NCI-H226 (cell line): ENCODE measurements at regions not wholly inside any gene's neighbourhood (a gene's known extent, or its start where the extent isn't known, plus 50 kb on each side); places are given as distances from the start of the nearest gene placed in this dataset.
"Not testable (repeated sequence)": the region's sequence is repeated elsewhere in the genome, so short reads cannot be mapped to it uniquely, and the experiment has no call there.

ENCODE experiments used
- DNase-seq: peaks from one replicate; pipeline ENCODE4 v3.0.0-alpha.2; 2015

DNA sequence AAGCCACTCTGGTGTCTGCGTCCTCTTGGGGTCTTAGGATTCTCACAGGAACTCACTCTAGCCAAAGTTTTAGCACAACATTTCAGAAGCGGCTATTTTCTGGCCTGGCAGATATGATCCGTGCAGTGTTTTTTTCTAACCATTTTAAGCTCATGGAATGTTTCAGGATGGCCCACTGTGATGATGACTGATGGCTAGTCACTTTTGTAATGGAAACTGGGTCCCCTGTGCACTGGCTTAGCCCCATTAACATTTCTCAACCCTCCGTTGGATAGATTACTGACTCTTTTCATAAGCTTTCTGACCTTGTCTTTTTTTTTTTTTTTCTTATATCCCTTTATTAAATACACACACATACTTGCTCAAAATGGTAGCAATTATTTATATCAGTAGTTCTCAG lies 364.9 kb upstream of the FOXG1 start:
- DNase-seq = not testable (repeated sequence)

DNA sequence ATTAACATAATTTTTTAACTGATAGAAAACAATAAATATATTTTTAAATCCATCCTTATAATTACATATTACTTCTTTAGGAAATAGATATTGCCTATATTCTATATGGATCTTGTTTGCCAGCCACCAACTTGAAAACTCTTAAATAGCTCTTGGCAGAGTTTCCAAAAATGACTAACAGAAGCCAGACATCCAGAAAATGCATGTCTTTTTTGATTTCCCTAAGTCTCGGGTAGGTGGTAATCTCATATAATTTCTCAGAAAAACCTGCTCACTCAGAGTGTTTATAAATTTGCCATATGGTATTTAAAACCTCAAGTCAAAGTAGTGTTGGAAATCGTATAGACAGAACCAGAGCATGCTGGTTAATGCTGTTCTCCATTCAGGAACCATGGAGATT lies 360.4 kb upstream of the FOXG1 start:
- DNase-seq = no peak

DNA sequence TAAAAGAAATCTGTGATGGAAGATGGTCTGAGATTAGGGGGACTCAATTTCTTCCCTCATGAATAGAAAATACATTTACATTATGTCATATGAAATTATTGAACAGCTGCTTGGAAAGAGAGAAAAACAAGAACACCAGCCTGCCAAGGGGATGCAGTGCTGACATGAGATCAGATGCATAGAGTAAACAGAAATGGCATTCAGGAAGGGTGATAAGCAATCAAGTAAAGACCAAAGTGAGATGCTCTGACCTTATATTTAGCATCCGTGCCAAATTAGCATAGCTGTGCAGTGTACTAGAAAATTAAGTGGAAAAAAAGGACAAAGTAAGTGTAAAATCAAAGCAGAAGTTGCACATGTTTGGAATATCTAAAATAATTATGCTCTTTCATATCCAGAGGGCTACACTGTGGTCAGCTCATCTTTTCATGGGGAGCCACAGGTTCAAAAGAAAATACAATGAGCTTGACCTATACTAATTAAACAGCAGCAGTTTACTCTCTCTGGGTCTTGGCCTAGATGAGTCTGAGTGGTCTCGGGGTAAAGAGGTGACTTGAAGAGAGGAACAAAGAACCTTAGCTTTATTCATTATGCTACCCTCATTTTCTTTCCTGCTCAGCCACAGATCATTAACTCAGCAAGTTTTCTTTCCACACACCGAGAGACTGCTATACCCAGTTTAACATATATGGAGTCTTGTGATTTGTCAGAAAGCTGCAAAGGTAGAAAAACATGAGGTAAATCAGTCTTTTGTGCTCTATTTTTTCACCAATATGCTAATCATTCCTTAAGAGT lies 359.4 kb upstream of the FOXG1 start:
- no peak for DNase-seq

DNA sequence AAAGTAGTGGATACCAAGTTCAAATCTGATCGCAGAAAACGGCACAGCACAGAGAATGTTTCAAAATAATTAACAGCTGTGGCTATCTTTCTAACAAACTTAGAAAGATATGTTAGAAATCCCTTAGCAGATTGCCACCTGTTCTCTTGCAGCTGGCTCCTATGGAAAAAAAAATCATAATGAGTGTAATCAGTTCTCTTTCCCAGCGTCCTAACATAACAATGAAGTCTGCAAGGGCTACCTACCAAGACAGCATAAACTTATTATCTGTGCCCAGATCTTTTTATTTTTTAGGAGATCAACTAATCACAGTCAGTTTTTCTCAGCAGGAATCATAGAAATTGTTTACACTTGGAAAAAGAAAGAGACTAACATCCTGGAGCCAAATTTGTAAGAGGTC lies 358.6 kb upstream of the FOXG1 start:
- DNase-seq = no peak

DNA sequence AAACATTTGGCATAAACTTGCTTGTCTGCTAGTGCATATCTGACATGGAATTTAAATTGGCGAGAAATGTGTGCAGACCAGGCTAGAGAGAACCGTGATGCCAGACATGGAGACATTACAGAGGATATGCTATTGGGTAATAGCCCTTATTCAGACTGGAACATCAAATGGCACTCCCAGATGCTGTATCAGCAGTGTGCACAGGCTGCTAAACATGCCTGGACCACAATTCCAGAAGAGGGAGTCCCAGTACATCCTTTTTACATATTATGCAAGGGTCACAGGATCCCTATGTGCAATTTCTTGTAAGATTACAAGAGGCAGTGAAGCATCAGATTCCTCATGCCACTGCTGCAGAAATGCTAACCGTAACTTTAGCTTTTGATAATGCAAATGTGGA lies 354.5 kb upstream of the FOXG1 start:
- DNase-seq = no peak

DNA sequence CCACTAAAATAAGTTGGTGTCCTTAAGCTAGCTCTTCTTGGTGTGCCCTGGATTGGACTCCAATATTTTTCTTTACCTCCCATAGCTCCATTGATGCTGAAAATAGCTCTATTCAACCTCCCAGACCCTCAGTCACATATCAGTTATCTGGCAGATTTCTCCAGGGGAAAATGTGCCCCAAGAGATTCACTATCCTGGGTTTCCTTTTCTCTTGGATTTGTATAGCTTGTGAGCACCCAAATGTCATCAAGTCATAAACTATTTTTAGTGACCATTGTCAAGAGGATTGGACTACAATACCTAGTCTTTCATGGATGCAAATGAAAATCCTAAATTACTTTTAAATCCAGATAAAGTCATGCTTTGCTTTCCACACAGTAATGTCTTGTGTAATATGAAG lies 339.6 kb upstream of the FOXG1 start:
- DNase-seq = no peak

DNA sequence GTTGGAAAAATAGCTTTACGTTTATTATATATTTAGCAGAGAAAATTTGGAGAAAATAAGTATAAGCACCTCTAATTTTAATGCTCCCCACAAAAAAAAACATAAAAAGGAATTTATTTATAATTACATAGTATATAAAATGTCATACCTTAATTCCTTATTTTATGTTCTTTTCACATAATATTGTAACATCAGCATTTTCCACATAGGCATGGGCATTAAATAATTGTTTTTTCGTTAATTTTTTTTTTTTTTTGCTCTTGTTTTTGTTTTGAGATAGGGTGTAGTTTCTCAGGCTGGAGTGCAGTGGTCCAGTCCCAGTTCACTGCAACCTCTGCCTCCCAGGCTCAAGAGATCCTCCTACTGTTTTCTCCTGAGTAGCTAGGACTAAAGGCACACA lies 329.8 kb upstream of the FOXG1 start:
- no peak for DNase-seq

DNA sequence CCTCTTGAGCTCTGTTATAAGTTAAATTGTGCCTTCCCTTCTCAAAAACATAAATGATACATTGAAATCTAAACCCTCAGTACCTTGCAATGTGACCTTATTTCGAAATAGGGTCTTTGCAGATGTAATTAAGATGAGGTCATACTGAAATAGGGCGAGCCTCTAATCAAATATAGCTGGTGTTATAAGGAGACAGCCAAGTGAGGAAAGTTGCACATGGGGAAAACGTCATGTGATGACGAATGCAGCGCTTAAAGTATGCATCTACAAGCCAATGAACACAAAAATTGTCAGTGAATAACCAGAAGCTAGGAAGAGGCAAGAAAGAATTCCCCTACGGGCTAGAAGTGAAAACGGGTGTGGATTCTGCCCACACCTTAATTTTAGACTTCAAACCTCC lies 305.2 kb upstream of the FOXG1 start:
- DNase-seq = no peak

DNA sequence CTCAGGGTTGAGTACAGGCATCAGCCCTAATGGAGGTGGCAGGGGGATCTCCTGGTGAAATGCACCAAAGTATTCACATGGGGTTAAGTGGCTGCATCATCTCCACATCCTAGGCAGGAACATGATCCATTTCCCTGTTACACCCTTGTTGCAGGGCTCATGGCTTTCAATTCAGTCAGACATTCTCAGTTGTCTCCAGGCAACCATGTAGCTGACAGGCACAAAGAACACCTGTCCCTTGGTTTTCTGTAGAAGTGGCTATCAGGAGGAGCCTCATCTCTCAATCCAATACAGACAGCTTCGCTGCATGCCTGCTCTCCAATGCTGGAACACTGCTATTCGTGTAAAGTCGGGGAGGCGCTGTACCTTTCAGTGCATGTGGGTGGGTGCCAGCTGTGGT lies 299.0 kb upstream of the FOXG1 start:
- no peak for DNase-seq

DNA sequence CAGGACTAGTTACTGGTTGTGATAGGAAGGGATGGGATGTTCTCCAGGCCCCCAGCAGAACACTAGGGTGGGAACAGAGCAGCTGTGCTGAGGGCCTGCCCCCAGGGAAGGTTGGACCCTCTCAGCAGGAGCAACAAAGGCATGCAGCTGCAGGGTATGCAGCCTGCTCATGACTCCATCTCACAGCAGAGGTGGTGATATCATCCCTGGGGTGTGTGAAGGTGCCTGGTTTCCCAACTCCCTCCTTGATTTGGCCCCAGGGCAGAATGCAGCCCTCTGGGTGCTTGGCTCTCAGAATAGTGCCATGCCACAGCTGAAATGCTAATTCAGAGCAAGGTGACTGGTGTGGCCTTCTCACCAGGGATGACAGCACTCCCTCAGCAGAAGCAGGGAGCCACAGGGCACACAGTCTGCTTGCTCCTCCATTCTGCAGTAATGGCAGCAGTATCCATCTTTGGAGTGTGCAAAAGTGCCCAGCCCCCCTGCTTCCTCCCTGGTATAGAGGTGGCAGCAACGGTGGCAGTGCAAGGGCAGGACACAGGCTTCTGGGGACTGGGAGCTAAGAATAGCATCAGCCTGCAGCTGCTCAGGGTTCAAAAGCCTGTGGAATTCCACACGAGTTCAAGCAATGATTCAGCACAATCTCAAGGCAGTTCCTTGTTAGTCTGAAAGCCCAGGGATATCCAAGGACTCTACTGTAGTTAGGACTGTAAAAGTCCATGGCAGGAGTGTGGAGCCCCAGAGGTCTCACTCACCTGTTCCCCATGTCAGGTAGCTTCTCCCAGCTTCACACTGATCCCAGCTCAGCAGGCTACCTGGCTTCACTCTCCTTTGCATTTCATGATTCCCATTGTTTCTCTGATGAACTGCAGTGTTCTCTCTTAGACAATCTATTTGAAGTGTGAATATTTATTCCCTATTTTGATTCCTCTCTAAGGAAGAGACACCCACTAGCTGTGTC lies 298.1 kb upstream of the FOXG1 start:
- no peak for DNase-seq

DNA sequence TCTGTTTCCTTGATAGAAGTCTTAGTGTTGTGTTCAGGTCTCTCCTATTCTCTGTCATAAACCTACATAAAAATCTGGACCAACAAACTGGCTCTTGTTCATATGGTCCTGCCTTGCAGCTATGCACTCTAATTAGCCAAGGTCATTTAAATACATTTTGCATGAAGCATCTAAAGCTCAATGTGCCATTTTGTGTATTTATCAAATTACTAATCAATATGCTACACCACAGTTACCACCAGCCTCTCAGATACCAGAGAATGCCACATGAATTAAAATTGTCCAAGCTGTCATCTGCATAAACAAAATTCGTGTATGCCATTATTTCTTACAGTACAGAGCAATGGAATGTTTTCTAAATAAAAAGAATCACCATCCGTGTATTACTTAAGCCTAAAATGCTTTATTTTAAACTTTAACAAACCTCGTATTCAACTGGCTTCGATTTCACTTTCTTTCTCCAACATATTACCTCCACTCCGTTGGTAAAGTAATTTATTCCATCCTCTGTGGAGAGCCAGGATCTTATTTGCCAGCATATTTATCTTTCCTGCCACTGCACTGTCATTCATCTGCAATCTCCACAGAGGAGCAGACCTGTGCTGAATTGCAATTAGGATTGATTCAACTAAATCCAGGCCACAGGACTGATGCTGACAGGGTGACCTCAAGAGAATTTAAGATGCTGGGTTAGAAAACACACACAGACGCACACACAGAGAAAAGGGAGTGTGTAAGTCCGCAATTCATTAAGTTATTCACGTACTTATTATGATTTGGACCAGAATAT lies 284.1 kb upstream of the FOXG1 start:
- DNase-seq = no peak

DNA sequence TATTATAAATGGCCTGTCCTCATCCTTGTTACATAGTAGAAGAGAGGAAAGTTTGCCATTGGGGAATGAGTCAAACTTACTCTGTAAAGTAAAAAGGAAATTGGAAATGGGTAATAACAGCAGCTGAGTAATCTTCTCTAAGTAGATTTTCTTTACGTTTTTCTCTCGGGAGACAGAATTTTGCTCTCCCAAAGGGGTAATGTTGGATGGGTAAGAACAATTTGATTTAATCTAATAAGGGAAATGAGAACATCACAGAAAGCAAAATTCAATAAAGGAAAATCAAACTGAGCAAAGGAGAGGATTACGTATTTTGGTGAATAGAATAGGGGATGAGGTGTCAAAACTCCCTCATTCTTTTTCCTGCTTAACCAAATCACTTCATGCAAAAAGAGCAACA lies 283.1 kb upstream of the FOXG1 start:
- DNase-seq = no peak

DNA sequence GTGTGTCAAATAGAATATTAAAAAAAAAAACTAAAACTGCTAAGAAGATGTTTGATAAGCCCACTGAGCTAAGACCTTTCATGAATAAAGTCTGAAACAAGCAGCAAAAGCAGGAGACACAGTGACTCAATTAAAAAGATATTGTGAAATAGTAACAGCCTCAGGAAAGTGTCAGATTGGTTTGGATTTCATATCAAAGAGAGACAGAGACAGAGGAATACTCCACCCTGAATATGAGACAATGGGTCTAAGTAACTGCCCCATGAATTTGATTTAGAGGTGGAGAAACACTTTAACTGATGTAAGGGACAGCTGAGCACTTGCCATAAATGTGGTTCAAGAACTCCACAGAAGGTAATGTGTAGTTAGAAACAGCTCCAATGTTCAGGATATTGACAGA lies 277.9 kb upstream of the FOXG1 start:
- DNase-seq = no peak

DNA sequence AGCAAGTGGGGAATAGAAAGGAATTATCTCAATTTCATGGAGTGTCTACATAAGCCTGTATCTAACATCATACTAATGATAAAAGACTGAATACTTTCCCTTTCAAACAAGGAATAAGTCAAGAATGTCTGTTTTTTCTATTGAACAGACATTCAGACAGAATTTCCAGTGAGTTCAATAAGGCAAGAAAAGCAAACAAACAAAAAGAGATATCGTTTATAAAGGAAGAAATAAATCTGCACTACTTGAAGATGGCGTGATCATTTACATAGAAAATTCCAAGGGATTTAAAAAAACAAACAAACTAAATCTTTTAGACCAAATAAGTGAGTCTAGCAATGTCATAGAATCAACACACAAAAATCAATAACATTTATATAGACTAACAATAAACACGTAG lies 273.1 kb upstream of the FOXG1 start:
- no peak for DNase-seq

DNA sequence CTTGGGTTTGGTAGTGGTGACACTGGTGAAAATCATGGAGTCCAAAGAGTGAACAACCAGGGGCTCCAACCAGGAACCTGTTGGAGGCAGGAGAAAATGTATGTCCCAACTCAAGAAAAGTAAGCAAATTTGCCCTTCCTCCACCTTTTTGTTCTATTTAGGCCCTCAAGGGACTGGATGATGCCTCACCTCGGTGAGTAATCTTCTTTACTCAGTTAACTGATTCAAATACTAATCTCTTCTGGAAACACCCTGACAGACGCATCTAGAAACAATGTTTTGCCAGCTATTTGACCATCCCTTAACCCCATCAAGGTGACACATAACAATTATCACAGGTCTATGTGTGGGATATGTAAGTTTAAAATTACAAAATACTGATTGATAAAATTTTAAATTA lies 272.4 kb upstream of the FOXG1 start:
- DNase-seq = no peak

DNA sequence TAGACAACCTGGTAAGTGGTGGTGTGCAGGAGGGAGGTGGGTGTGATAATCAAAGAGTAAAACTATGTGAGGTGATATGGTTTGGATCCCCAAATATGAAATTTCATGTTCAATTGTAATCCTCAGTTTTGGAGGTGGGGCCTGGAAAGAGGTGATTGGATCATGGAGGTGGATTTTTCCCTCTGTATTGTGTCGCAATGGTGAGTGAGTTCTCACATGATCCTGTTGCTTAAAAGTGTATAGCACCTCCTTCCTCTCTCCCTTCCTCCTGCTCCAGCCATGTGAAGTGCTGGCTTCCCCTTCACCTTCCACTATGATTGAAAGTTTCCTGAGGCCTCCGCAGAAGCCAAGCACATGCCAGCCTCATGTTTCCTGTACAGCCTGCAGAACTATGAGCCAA lies 270.2 kb upstream of the FOXG1 start:
- no peak for DNase-seq

DNA sequence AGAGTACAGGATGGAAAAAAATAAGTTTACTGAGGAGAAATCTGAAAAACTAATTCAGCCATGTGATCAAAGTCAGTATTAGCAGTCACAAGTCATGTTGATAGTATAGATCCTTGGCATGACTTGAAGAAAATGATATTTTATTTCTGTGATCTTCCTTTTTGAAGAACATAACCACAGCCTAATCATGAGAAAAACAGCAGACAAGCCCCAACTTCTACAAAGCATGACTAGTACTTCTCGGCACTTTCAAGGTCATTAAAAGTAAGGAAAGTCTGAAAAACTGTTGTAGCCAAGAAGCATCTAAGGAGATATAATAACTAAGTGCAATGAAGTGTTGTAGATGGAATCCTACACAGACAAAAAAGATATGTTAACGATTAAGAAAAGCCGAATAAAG lies 264.1 kb upstream of the FOXG1 start:
- no peak for DNase-seq

DNA sequence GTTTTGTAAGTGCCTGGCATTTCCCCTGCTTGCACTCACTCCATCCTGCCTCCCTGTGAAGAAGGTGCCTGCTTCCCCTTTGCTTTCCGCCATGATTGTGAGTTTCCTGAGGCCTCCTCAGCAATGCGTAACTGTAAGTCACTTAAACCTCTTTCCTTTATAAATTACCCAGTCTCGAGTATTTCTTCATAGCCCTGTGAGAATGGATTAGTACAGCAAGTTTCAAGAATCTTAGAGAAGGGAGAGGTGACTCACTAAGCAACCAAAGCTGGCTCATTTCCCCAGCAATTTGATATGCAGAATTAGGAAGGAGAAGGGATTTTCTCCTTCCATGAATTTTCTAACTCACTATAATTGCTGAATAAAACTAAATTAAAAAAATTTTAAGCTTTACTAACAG lies 251.0 kb upstream of the FOXG1 start:
- no peak for DNase-seq

DNA sequence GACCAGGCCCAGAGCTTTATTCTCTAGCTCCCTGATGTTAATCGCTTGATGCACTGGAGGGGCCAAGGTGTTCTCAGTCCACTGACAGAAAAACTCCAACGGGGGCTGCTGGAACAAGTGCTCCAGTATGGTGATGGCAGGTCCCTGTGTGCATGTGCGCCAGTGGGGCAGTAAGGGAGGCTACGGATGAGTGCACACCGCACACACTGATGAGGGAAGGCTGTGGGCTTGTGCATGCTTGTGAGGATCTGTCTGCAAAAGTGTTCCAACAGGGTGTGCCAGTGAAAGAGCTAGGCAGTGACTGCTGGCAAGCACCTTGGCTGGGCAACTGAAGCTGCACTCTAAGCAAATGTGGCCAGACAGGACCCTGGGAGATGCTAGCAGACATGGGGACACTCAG lies 229.7 kb upstream of the FOXG1 start:
- no peak for DNase-seq

DNA sequence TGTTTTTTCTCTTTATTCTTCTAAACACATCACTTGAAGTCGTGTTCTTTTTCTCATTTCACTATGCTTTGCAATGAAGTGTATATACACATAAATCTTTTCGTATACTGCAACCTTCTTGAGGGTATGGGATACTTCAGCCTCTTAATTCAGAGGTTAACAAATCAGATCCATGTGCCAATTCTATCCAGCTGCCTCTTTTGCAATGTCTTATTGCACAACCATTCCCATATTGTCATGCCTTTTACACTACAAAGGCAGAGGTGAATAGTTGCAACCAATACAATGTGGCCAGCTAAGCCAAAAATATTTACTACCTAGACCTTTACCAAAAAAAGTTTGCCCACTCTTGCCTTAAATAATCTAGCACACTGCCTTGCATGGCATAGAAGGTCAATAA lies 224.5 kb upstream of the FOXG1 start:
- no peak for DNase-seq

DNA sequence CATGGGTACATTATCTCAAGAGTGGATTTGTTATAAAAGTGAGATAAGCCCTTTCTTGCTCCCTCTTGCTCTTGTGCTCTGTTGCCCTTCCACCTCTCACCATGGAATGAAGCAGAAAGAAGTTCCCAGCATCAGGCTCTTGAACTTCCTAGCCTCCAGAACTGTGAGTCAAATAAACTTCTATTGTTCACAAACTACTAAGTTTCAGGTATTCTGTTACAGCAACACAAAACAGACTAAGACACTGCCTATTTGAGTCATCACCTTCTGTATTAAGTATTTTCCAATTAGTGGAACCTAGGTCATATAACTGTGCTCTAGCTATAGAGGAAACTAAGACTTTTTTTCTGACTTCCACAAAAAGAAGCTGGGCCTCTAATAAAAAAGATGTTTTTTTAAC lies 201.2 kb upstream of the FOXG1 start:
- DNase-seq = no peak

DNA sequence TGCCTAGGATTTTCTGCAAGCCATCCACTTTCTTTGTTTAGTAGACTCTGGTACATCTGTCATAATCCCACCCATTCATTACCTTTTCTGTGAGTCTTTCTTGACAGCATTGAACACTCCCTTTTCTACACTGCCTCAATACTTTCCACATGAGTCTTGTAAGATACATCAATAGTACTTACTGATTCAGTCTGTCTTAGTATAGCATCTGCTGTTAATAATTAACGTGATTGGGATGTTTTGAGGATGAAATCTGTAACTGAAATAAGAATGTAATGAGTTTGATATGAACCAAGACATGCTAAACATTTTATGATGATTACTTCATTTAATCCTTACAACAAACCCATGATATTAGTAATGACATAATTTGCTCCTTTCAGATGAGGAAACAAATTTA lies 196.2 kb upstream of the FOXG1 start:
- no peak for DNase-seq

DNA sequence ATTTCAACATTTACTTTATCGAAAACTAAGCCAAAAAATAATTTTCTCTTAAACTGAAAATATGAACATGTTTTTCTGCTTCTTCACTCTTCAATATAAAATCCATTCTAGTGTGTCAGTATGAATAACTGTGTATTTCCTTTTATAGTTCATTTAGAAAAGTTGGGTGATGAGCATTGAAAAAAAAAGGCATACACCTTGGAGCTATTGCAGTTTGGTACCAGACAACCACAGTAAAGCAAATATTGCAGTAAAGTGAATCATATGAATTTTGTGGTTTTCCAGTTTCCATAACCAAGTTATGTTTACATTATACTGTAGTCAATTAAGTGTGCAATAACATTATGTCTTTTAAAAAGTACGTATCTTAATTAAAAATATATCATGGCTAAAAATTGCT lies 195.0 kb upstream of the FOXG1 start:
- no peak for DNase-seq

DNA sequence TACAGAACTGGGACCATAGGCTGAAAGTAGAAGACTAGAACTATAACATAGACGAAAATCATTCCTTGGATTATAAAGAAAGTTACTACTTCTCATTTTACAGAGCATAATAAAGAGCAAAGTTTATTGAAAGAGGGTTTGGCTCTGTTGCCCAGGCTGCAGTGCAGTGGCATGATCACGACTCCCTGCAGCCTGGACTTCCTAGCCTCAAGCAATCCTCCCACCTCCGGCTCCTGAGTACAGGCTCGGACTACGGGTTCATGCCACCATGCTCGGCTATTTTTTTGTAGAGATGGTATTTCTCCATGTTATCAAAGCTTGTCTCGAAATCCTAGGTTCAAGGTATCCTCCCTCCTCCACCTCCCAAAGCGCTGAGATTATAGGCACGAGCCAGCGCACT lies 190.1 kb upstream of the FOXG1 start:
- DNase-seq = no peak
